ENCODE measurements at regions not wholly inside any gene's neighbourhood (a gene's known extent, or its start where the extent isn't known, plus 50 kb on each side); places are given as distances from the start of the nearest gene placed in this dataset.

- H3K4me3 ChIP-seq: no peak overlapping the region
- 60 to 66% methylated on average over 2 of the region's 2 CpGs for WGBS, 2 donors
- no peak overlapping the region for H3K9ac ChIP-seq (ENCODE audit: insufficient read depth in 1 of 2, low read length in 2 of 2)
- H3K27ac ChIP-seq (ENCODE audit: low read depth in 1 of 2, low read length in 1 of 2): no peak overlapping the region
- no peaks in the 10 kb centered on the region for H3K36me3 ChIP-seq (ENCODE audit: control insufficient read depth in 4 of 4, insufficient read depth in 4 of 4, low read length in 4 of 4)
- no peaks in the 10 kb centered on the region for H3K9me3 ChIP-seq (ENCODE audit: control insufficient read depth in 4 of 4, insufficient read depth in 3 of 4, low read length in 3 of 4)
- TF ChIP-seq CTCF (IDR thresholded peaks at IDR 0.05; ENCODE audit: control extremely low read depth, extremely low read depth): no peak
- no peak for DNase-seq
- no peak for ATAC-seq (ENCODE audit: insufficient read depth, low FRiP score)
- H3K4me1 ChIP-seq (ENCODE audit: control insufficient read depth in 5 of 5, insufficient read depth in 5 of 5, low read length in 5 of 5): no peaks in the 10 kb centered on the region
- no peaks in the 10 kb centered on the region for H3K27me3 ChIP-seq (ENCODE audit: control insufficient read depth in 3 of 3, insufficient read depth in 3 of 3, low read length in 2 of 3)
Measured at GRCh38 chr10:90018819-90019218, 317.4 kb downstream of the KIF20B start.

- H3K36me3 ChIP-seq (ENCODE audit: control insufficient read depth in 4 of 4, insufficient read depth in 4 of 4, low read length in 4 of 4): no peaks in the 10 kb centered on the region
- no peaks in the 10 kb centered on the region for H3K4me1 ChIP-seq (ENCODE audit: control insufficient read depth in 5 of 5, insufficient read depth in 5 of 5, low read length in 5 of 5)
- H3K27ac ChIP-seq (ENCODE audit: low read depth in 1 of 2, low read length in 1 of 2): no peak overlapping the region
- TF ChIP-seq CTCF (IDR thresholded peaks at IDR 0.05; ENCODE audit: control extremely low read depth, extremely low read depth): no peak
- no peaks in the 10 kb centered on the region for H3K9me3 ChIP-seq (ENCODE audit: control insufficient read depth in 4 of 4, insufficient read depth in 3 of 4, low read length in 3 of 4)
- H3K4me3 ChIP-seq: no peak overlapping the region
- ATAC-seq (ENCODE audit: insufficient read depth, low FRiP score): no peak
- DNase-seq: no peak
- WGBS, 2 donors: 80 to 84% methylated on average over 2 of the region's 2 CpGs
- H3K9ac ChIP-seq (ENCODE audit: insufficient read depth in 1 of 2, low read length in 2 of 2): no peak overlapping the region
- no peaks in the 10 kb centered on the region for H3K27me3 ChIP-seq (ENCODE audit: control insufficient read depth in 3 of 3, insufficient read depth in 3 of 3, low read length in 2 of 3)
Measured at GRCh38 chr10:90020506-90020905, 319.1 kb downstream of the KIF20B start.

- no peaks in the 10 kb centered on the region for H3K27me3 ChIP-seq (ENCODE audit: control insufficient read depth in 3 of 3, insufficient read depth in 3 of 3, low read length in 2 of 3)
- TF ChIP-seq CTCF (IDR thresholded peaks at IDR 0.05; ENCODE audit: control extremely low read depth, extremely low read depth): no peak
- no peak for DNase-seq
- H3K36me3 ChIP-seq (ENCODE audit: control insufficient read depth in 4 of 4, insufficient read depth in 4 of 4, low read length in 4 of 4): no peaks in the 10 kb centered on the region
- no peak for ATAC-seq (ENCODE audit: insufficient read depth, low FRiP score)
- H3K4me1 ChIP-seq (ENCODE audit: control insufficient read depth in 5 of 5, insufficient read depth in 5 of 5, low read length in 5 of 5): no peaks in the 10 kb centered on the region
- H3K4me3 ChIP-seq: no peak overlapping the region
- WGBS, 2 donors: 55 to 74% methylated on average over 1 of the region's 1 CpG
- H3K27ac ChIP-seq (ENCODE audit: low read depth in 1 of 2, low read length in 1 of 2): no peak overlapping the region
- H3K9ac ChIP-seq (ENCODE audit: insufficient read depth in 1 of 2, low read length in 2 of 2): no peak overlapping the region
- no peaks in the 10 kb centered on the region for H3K9me3 ChIP-seq (ENCODE audit: control insufficient read depth in 4 of 4, insufficient read depth in 3 of 4, low read length in 3 of 4)
Measured at GRCh38 chr10:90023950-90024349, 322.6 kb downstream of the KIF20B start.

- H3K9ac ChIP-seq (ENCODE audit: insufficient read depth in 1 of 2, low read length in 2 of 2): no peak overlapping the region
- H3K27ac ChIP-seq (ENCODE audit: low read depth in 1 of 2, low read length in 1 of 2): no peak overlapping the region
- WGBS, 2 donors: 89 to 94% methylated on average over 2 of the region's 2 CpGs
- ATAC-seq (ENCODE audit: insufficient read depth, low FRiP score) (no peak), DNase-seq (no peak)
- no peak overlapping the region for H3K4me3 ChIP-seq
- no peak for TF ChIP-seq CTCF (IDR thresholded peaks at IDR 0.05; ENCODE audit: control extremely low read depth, extremely low read depth)
- H3K36me3 ChIP-seq (ENCODE audit: control insufficient read depth in 4 of 4, insufficient read depth in 4 of 4, low read length in 4 of 4): no peaks in the 10 kb centered on the region
- H3K27me3 ChIP-seq (ENCODE audit: control insufficient read depth in 3 of 3, insufficient read depth in 3 of 3, low read length in 2 of 3): no peaks in the 10 kb centered on the region
- H3K4me1 ChIP-seq (ENCODE audit: control insufficient read depth in 5 of 5, insufficient read depth in 5 of 5, low read length in 5 of 5): no peaks in the 10 kb centered on the region
- H3K9me3 ChIP-seq (ENCODE audit: control insufficient read depth in 4 of 4, insufficient read depth in 3 of 4, low read length in 3 of 4): peaks cover 0 to 4% (median 0%) of the 10 kb centered on the region in 4 donors
Measured at GRCh38 chr10:90028312-90028711, 326.9 kb downstream of the KIF20B start.
